ENCODE measurements at regions not wholly inside any gene's neighbourhood (a gene's known extent, or its start where the extent isn't known, plus 50 kb on each side); places are given as distances from the start of the nearest gene placed in this dataset.

GRCh38 chrX:131725001-131725654 is 181.3 kb downstream of the OR13H1 start:
- Histone ChIP-seq H3K4me3 (replicated peaks in 1 of 2; ENCODE audit: low read depth in 1 of 2, low read length in 2 of 2) (no peak overlapping the region), H2AFZ (ENCODE audit: low read depth, low read length, poor library complexity, severe bottlenecking) (no peak overlapping the region), H3K4me1 (ENCODE audit: control insufficient read depth in 1 of 2, insufficient read depth in 2 of 2, low read length in 2 of 2) (no peaks in the 10 kb centered on the region), H3K27ac (ENCODE audit: low read depth, low read length) (no peak overlapping the region), H3K9me3 (ENCODE audit: control insufficient read depth in 1 of 2, insufficient read depth in 1 of 2, low read depth in 1 of 2, low read length in 2 of 2) (no peaks in the 10 kb centered on the region), H3K36me3 (ENCODE audit: control insufficient read depth in 1 of 2, insufficient read depth in 2 of 2, low read length in 2 of 2) (no peaks in the 10 kb centered on the region), H3K9me2 (ENCODE audit: insufficient read depth) (no peaks in the 10 kb centered on the region), H3K9ac (ENCODE audit: low read length) (no peak overlapping the region), H4K20me1 (ENCODE audit: insufficient read depth) (no peaks in the 10 kb centered on the region), H3K79me2 (ENCODE audit: insufficient read depth, low read length) (no peaks in the 10 kb centered on the region), H3K27me3 (ENCODE audit: insufficient read depth, low read length) (no peaks in the 10 kb centered on the region), H3K4me2 (ENCODE audit: low read length) (no peak overlapping the region)
- RAD21 ChIA-PET (ENCODE audit: low non-redundant PET in 1 of 2, low total read pairs in 2 of 2, uncharacterized antibody in 2 of 2, unreplicated experiment in 2 of 2) = no interaction called here
- intact Hi-C loops (cut with micrococcal nuclease) = no loop called here
- POLR2A ChIA-PET = no interaction called here
- CTCF ChIA-PET = no interaction called here
- no peak for ATAC-seq
- no TSS peak for BruUV-seq (replicated peaks)
- TF ChIP-seq RAD21 (IDR thresholded peaks at IDR 0.05; ENCODE audit: low read depth) = no peak
- no peak for DNase-seq (ENCODE audit: low read depth, low spot score)

- ATAC-seq (no peak), DNase-seq (ENCODE audit: low read depth, low spot score) (no peak)
- no peak overlapping the region for H3K27ac ChIP-seq (ENCODE audit: low read depth, low read length)
- no peak overlapping the region for H3K4me2 ChIP-seq (ENCODE audit: low read length)
- no peaks in the 10 kb centered on the region for H3K4me1 ChIP-seq (ENCODE audit: control insufficient read depth in 1 of 2, insufficient read depth in 2 of 2, low read length in 2 of 2)
- H3K79me2 ChIP-seq (ENCODE audit: insufficient read depth, low read length) = no peaks in the 10 kb centered on the region
- CTCF ChIA-PET = no interaction called here
- TF ChIP-seq CBX3 (IDR thresholded peaks at IDR 0.05; ENCODE audit: low read depth) (no peak), ELF1 (IDR thresholded peaks at IDR 0.05; ENCODE audit: borderline replicate concordance, low read depth) (no peak), SRF (IDR thresholded peaks at IDR 0.05; ENCODE audit: low read depth) (no peak), ATF3 (IDR thresholded peaks at IDR 0.05) (no peak), SIN3A (IDR thresholded peaks at IDR 0.05; ENCODE audit: low read depth) (no peak), SP1 (IDR thresholded peaks at IDR 0.05; ENCODE audit: low read depth) (no peak), POLR2AphosphoS5 (IDR thresholded peaks at IDR 0.05; ENCODE audit: low read depth, low read length) (no peak), REST (IDR thresholded peaks at IDR 0.05; ENCODE audit: low read depth) (no peak), FOSL1 (IDR thresholded peaks at IDR 0.05; ENCODE audit: low read depth) (no peak)
- RAD21 ChIA-PET (ENCODE audit: low non-redundant PET in 1 of 2, low total read pairs in 2 of 2, uncharacterized antibody in 2 of 2, unreplicated experiment in 2 of 2) = no interaction called here
- intact Hi-C loops (cut with micrococcal nuclease) = no loop called here
- no peak overlapping the region for H3K9ac ChIP-seq (ENCODE audit: low read length)
- no peaks in the 10 kb centered on the region for H3K9me3 ChIP-seq (ENCODE audit: control insufficient read depth in 1 of 2, insufficient read depth in 1 of 2, low read depth in 1 of 2, low read length in 2 of 2)
- no peaks in the 10 kb centered on the region for H3K9me2 ChIP-seq (ENCODE audit: insufficient read depth)
- H2AFZ ChIP-seq (ENCODE audit: low read depth, low read length, poor library complexity, severe bottlenecking) = no peak overlapping the region
- no TSS peak for BruUV-seq (replicated peaks)
- no peaks in the 10 kb centered on the region for H4K20me1 ChIP-seq (ENCODE audit: insufficient read depth)
- POLR2A ChIA-PET = no interaction called here
- no peaks in the 10 kb centered on the region for H3K36me3 ChIP-seq (ENCODE audit: control insufficient read depth in 1 of 2, insufficient read depth in 2 of 2, low read length in 2 of 2)
- no peak overlapping the region for H3K4me3 ChIP-seq (replicated peaks in 1 of 2; ENCODE audit: low read depth in 1 of 2, low read length in 2 of 2)
- no peaks in the 10 kb centered on the region for H3K27me3 ChIP-seq (ENCODE audit: insufficient read depth, low read length)
Observed at GRCh38 chrX:131727778-131728177, 183.9 kb downstream of the OR13H1 start.
